ENCODE measurements at regions not wholly inside any gene's neighbourhood (a gene's known extent, or its start where the extent isn't known, plus 50 kb on each side); places are given as distances from the start of the nearest gene placed in this dataset.

DNA sequence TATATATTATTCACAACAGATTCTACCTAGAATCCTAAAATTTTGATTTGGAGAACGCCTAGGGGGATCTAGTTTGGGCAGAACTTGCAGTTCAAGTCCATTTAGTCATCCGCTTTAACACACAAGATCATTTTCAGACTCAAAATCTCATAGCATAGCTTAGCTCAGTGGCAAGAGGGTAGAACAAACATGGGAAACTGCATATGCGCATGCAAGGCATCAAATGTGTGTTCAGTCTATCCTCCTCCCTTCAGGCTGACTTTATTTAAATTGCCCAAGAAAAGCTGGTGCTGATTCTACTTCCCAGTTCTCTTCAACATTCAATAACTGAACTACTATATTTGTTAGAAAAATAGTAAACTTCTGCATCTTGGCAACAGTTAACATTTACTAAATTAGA lies 79.6 kb upstream of the NRXN1 start:
- ATAC-seq (ENCODE audit: low FRiP score) (no peak), DNase-seq (ENCODE audit: low spot score) (no peak)
- TF ChIP-seq, protein P1, sequence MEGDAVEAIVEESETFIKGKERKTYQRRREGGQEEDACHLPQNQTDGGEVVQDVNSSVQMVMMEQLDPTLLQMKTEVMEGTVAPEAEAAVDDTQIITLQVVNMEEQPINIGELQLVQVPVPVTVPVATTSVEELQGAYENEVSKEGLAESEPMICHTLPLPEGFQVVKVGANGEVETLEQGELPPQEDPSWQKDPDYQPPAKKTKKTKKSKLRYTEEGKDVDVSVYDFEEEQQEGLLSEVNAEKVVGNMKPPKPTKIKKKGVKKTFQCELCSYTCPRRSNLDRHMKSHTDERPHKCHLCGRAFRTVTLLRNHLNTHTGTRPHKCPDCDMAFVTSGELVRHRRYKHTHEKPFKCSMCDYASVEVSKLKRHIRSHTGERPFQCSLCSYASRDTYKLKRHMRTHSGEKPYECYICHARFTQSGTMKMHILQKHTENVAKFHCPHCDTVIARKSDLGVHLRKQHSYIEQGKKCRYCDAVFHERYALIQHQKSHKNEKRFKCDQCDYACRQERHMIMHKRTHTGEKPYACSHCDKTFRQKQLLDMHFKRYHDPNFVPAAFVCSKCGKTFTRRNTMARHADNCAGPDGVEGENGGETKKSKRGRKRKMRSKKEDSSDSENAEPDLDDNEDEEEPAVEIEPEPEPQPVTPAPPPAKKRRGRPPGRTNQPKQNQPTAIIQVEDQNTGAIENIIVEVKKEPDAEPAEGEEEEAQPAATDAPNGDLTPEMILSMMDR (IDR thresholded peaks at IDR 0.05) = no peak

DNA sequence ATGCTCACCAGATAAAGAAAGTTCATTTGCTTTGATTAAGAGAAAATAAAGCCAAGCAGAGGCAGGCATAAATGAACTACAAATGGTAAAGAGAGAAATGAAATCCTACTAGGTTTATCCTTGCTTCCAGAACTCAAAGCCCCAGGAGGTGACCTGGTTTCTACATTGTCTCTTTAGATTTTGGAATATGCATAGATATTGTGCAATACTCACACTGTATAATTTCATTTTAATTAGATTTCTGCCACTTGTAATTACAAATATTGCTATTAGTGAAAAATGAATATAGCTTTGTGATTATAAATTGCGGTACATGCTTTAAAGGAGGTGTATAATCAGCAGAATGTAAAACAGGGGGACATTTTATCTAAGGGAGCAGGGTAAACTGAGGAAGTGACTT lies 76.9 kb upstream of the NRXN1 start:
- ATAC-seq (ENCODE audit: low FRiP score) = no peak
- no peak for DNase-seq (ENCODE audit: low spot score)
- TF ChIP-seq, protein P1 (IDR thresholded peaks at IDR 0.05) = no peak

DNA sequence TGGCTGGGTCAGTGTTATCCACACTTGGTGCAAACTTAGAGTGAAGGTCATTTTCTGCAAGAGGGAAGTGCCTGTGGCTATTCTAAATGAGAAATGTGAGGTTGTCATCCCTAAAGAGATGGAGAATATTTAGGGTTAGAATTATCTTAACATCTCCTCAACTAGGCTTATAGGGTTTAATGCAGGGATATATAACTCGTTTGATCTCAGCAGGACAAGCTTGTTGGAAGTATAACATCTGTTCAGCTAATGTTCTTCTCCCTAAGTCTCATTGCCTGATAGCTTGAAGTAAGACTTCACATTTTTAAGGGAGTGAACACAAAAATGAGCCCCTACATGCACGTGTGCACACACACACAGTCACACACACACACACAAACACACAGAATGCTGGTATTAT lies 75.9 kb upstream of the NRXN1 start:
- ATAC-seq (ENCODE audit: low FRiP score) (no peak), DNase-seq (ENCODE audit: low spot score) (no peak)
- TF ChIP-seq, protein P1 (IDR thresholded peaks at IDR 0.05) = no peak

DNA sequence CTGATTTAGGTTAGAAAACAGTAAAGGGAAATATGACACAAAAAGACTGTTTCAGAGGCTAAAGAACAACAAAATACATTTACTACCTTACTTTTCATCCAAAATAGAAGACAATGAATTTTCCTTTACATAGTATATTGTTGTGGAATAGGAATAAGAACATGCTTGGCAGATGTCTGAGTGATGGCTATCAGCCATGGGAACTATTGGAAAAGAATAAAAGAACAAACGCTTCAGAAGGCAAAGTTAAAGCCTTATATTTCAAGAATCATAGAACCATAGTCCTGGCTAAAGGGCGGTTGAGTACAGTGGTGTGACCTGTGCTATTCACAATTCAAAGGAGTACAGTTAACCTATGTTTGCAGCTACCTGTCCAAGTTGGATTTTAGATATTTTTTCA lies 73.9 kb upstream of the NRXN1 start:
- TF ChIP-seq, protein P1 (IDR thresholded peaks at IDR 0.05) = no peak
- no peak for DNase-seq (ENCODE audit: low spot score)

DNA sequence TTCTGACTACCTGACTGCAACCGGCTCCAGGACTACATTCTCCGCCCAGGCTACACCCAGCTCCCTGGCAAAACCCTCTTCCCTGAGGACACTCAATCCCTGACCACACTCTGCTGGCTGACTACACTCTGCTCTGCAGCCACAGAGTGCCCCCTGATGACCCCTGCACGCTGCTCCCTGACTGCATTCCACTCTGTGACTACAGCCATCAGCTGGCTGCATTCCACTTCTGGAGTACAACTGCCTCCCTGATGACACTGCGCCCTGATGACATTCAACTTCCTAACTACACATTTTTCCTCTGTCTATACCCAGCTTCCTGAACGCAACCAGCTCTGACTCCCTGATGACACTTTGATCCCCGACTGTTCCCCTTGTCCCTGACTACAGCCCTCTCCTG lies 71.3 kb upstream of the NRXN1 start:
- TF ChIP-seq, protein P1 (IDR thresholded peaks at IDR 0.05) = no peak
- ATAC-seq (ENCODE audit: low FRiP score) (no peak), DNase-seq (ENCODE audit: low spot score) (no peak)

More for the DNA sequence above, 73.9 kb upstream of the NRXN1 start:
- no peak for ATAC-seq (ENCODE audit: low FRiP score)

DNA sequence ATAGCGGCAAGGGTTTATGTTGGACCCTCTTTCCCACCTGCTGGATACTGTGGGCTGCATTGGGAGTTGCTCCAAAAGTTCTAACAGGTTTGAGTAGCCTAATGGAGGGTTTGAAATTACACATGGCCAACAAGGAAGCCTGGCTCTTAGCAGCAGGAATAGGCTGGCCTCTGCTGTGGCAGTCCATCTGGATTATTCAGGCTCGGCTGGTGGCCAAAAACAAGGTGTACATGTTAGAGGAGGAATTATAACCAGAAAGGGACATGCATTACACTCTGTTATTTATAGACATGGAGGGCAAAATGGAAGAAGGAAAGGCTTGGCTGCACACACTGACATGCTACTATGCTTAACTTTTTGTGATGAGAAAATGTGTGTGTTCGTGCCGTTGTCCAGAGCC lies 61.1 kb upstream of the NRXN1 start:
- DNase-seq (ENCODE audit: low spot score) = no peak
- TF ChIP-seq, protein P1 (IDR thresholded peaks at IDR 0.05) = no peak
- ATAC-seq (ENCODE audit: low FRiP score) = no peak

DNA sequence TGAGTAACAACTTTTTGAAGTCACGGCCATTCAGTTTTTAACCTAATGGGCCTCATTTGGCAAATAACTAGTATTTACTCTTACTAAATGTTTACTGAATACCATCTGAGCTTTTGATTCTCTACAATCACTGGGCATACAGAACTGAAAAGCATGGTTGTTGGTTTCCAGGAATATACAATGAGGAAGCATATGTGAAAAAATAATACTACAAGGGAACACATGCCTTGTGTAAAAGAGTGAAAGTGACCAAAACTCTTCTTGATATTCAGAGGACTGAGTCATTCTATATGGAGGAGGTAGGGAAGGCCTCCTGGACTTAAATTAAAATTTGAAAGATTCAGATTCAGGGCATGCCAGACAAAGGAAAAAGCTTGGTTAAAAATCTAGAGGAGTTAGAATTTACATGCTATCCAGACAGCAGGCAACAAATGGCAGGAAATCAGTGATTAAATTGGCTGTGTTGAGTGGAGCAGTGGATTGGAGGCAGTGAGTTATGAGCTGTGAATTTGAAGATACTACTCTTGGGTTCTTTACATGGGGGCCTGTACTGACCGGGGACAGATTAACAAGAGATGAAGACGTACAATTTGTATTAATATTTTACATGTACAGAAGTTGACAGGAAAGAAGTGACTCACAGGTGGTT lies 53.6 kb upstream of the NRXN1 start:
- ATAC-seq (ENCODE audit: low FRiP score) (no peak), DNase-seq (ENCODE audit: low spot score) (no peak)
- TF ChIP-seq, protein P1 (IDR thresholded peaks at IDR 0.05) = no peak

Measured in omental fat pad (tissue), 3 donors.